WTC11 (cell line): ENCODE measurements at regions not wholly inside any gene's neighbourhood (a gene's known extent, or its start where the extent isn't known, plus 50 kb on each side); places are given as distances from the start of the nearest gene placed in this dataset.

Source experiments
- ATAC-seq: fragments of 200-7000 bp; cut with Tn5 transposase; 2 replicates; pipeline ENCODE4 v1.10.0; 2021; ENCODE audit warnings: mild to moderate bottlenecking, moderate library complexity
- CTCF ChIA-PET: fragments of 300-600 bp; sonication (Branson Sonifier 250); formaldehyde crosslinking; loops from one replicate; lab custom pipeline; 2021; ENCODE audit warnings: antibody characterized with exemption; lab: Charles Lee
- POLR2A ChIA-PET: fragments of 350-600 bp; sonication (Branson Sonifier 250); formaldehyde crosslinking; loops from one replicate; lab custom pipeline; 2021; ENCODE audit warnings: antibody characterized with exemption; lab: Charles Lee
- DNase-seq: peaks from one replicate; pipeline ENCODE4 v3.0.0; 2021; ENCODE audit warnings: low spot score
- H3K27ac Mint-ChIP-seq: 2 replicates; pipeline ENCODE4 v1.8.0; 2021; ENCODE audit warnings: mixed read lengths
- H3K27me3 Mint-ChIP-seq: 2 replicates; pipeline ENCODE4 v1.8.0; 2021; ENCODE audit warnings: low read depth, mild to moderate bottlenecking, moderate library complexity, mixed read lengths
- H3K36me3 Mint-ChIP-seq: 2 replicates; pipeline ENCODE4 v1.8.0; 2021; ENCODE audit warnings: mixed read lengths
- H3K4me1 Mint-ChIP-seq: 2 replicates; pipeline ENCODE4 v1.8.0; 2022; ENCODE audit warnings: mixed read lengths
- H3K4me3 Mint-ChIP-seq: 2 replicates; pipeline ENCODE4 v1.8.0; 2021; ENCODE audit warnings: mild to moderate bottlenecking, moderate library complexity, mixed read lengths
- H3K9me3 Mint-ChIP-seq: 2 replicates; pipeline ENCODE4 v1.8.0; 2021; ENCODE audit warnings: mixed read lengths
- ATF1 ChIP-seq: sonication (generic); formaldehyde crosslinking; IDR thresholded peaks from 2 replicates; pipeline ENCODE4 v1.8.1; 2023; ENCODE audit warnings: mild to moderate bottlenecking, moderate library complexity, missing genetic modification reagents
- ATF3 ChIP-seq: sonication (generic); formaldehyde crosslinking; conservative IDR thresholded peaks from 2 replicates; pipeline ENCODE4 v1.8.1; 2022; ENCODE audit warnings: mild to moderate bottlenecking, missing genetic modification reagents
- ATF6 ChIP-seq: sonication (generic); formaldehyde crosslinking; IDR thresholded peaks from 2 replicates; pipeline ENCODE4 v1.8.1; 2023; ENCODE audit warnings: mild to moderate bottlenecking, missing genetic modification reagents
- CDX4 ChIP-seq: fragments of 250-450 bp; sonication (Bioruptor Pico); IDR thresholded peaks from 2 replicates; pipeline ENCODE4 v1.9.0; 2021; ENCODE audit warnings: moderate library complexity, mild to moderate bottlenecking, inconsistent platforms, borderline replicate concordance
- CREM ChIP-seq: sonication (generic); formaldehyde crosslinking; IDR thresholded peaks from 2 replicates; pipeline ENCODE4 v1.8.1; 2022; ENCODE audit warnings: mild to moderate bottlenecking, missing genetic modification reagents, moderate library complexity
- E2F5 ChIP-seq: sonication (generic); formaldehyde crosslinking; IDR thresholded peaks from 2 replicates; pipeline ENCODE4 v1.8.1; 2022; ENCODE audit warnings: mild to moderate bottlenecking, moderate library complexity, missing genetic modification reagents
- ESRRA ChIP-seq: sonication (generic); formaldehyde crosslinking; IDR thresholded peaks from 2 replicates; pipeline ENCODE4 v1.8.1; 2022; ENCODE audit warnings: mild to moderate bottlenecking, missing genetic modification reagents, borderline replicate concordance
- FOXP4 ChIP-seq: sonication (generic); formaldehyde crosslinking; IDR thresholded peaks from 2 replicates; pipeline ENCODE4 v1.8.0; 2022; ENCODE audit warnings: mild to moderate bottlenecking, missing genetic modification reagents
- GABPB1 ChIP-seq: sonication (generic); formaldehyde crosslinking; IDR thresholded peaks from 2 replicates; pipeline ENCODE4 v1.8.1; 2023; ENCODE audit warnings: mild to moderate bottlenecking, missing genetic modification reagents
- IRF2 ChIP-seq: sonication (generic); formaldehyde crosslinking; IDR thresholded peaks from 2 replicates; pipeline ENCODE4 v1.8.0; 2022; ENCODE audit warnings: low read depth, missing genetic modification reagents, borderline replicate concordance
- MLX ChIP-seq: sonication (generic); formaldehyde crosslinking; IDR thresholded peaks from 2 replicates; pipeline ENCODE4 v1.8.1; 2023; ENCODE audit warnings: mild to moderate bottlenecking, missing genetic modification reagents, moderate library complexity
- MXD4 ChIP-seq: fragments of 250-450 bp; sonication (Bioruptor Pico); IDR thresholded peaks from 2 replicates; pipeline ENCODE4 v1.8.0; 2021; ENCODE audit warnings: mild to moderate bottlenecking, moderate library complexity, borderline replicate concordance
- NFATC4 ChIP-seq: fragments of 250-450 bp; sonication (Bioruptor Pico); IDR thresholded peaks from 2 replicates; pipeline ENCODE4 v1.9.0; 2021; ENCODE audit warnings: mild to moderate bottlenecking
- NFE2L1 ChIP-seq: sonication (generic); formaldehyde crosslinking; IDR thresholded peaks from 2 replicates; pipeline ENCODE4 v1.8.1; 2023; ENCODE audit warnings: missing genetic modification reagents
- TEAD4 ChIP-seq: sonication (generic); formaldehyde crosslinking; IDR thresholded peaks from 2 replicates; pipeline ENCODE4 v1.8.0; 2022; ENCODE audit warnings: mild to moderate bottlenecking, missing genetic modification reagents
- ZMAT4 ChIP-seq: fragments of 250-450 bp; sonication (Bioruptor Pico); IDR thresholded peaks from 2 replicates; pipeline ENCODE4 v1.9.0; 2021; ENCODE audit warnings: mild to moderate bottlenecking
- ZNF416 ChIP-seq: fragments of 250-450 bp; sonication (Bioruptor Pico); IDR thresholded peaks from 2 replicates; pipeline ENCODE4 v1.9.0; 2021; ENCODE audit warnings: mild to moderate bottlenecking, inconsistent platforms
- ZNF425 ChIP-seq: fragments of 250-450 bp; sonication (Bioruptor Pico); conservative IDR thresholded peaks from 2 replicates; pipeline ENCODE4 v1.9.0; 2021; ENCODE audit warnings: mild to moderate bottlenecking
- ZNF532 ChIP-seq: fragments of 250-450 bp; sonication (Bioruptor Pico); IDR thresholded peaks from 2 replicates; pipeline ENCODE4 v1.9.0; 2021; ENCODE audit warnings: mild to moderate bottlenecking, borderline replicate concordance

GRCh38 chr3:111339017-111339416 lies 203.0 kb upstream of the CD96 start:
- DNase-seq, result no peak
- Mint-ChIP-seq H3K27me3 (no peaks in the 10 kb centered on the region; the same call in 1 of the 2 replicates), H3K36me3 (peaks cover 11% of the 10 kb centered on the region), H3K27ac (no peak overlapping the region)
- CTCF ChIA-PET, result interaction anchor here (0.7 kb wide), 1 partner anchor 62 kb away, joined by 4 read pairs; no protein-coding TSS in a partner anchor
- POLR2A ChIA-PET, result no interaction called here
- no peak for ATAC-seq
- TF ChIP-seq TEAD4 (no peak), FOXP4 (no peak), ESRRA (CRISPR knock-in tag) (no peak), NFE2L1 (CRISPR knock-in tag) (no peak), ATF6 (CRISPR knock-in tag) (no peak), ZNF416 (CRISPR knock-in tag) (no peak), NFATC4 (CRISPR knock-in tag) (no peak), MXD4 (no peak), ATF3 (no peak), IRF2 (CRISPR knock-in tag) (no peak), MLX (no peak), GABPB1 (no peak), CREM (CRISPR knock-in tag) (no peak), ATF1 (no peak), E2F5 (CRISPR knock-in tag) (no peak), ZMAT4 (CRISPR knock-in tag) (no peak)
- TF ChIP-seq, all 79 proteins: peak for 0
- Mint-ChIP-seq H3K4me1 (peaks cover 15% of the 10 kb centered on the region), H3K9me3 (peaks cover 30% of the 10 kb centered on the region), H3K4me3 (no peak overlapping the region)

GRCh38 chr3:111351334-111351733 lies 190.7 kb upstream of the CD96 start:
- Mint-ChIP-seq H3K4me1 (no peaks in the 10 kb centered on the region), H3K4me3 (no peak overlapping the region)
- TF ChIP-seq ZNF425 (CRISPR knock-in tag) (no peak), ZNF532 (no peak), CDX4 (CRISPR knock-in tag) (no peak)

More at GRCh38 chr3:111351334-111351733, 190.7 kb upstream of the CD96 start:
- ChIA-PET POLR2A (no interaction called here), CTCF (no interaction called here)
- Mint-ChIP-seq H3K27me3 (no peaks in the 10 kb centered on the region; the same call in 1 of the 2 replicates), H3K27ac (no peak overlapping the region), H3K9me3 (peaks cover 73% of the 10 kb centered on the region), H3K36me3 (peaks cover 39% of the 10 kb centered on the region)
- DNase-seq (no peak), ATAC-seq (no peak)
